ENCODE measurements at regions not wholly inside any gene's neighbourhood (a gene's known extent, or its start where the extent isn't known, plus 50 kb on each side); places are given as distances from the start of the nearest gene placed in this dataset.

DNA sequence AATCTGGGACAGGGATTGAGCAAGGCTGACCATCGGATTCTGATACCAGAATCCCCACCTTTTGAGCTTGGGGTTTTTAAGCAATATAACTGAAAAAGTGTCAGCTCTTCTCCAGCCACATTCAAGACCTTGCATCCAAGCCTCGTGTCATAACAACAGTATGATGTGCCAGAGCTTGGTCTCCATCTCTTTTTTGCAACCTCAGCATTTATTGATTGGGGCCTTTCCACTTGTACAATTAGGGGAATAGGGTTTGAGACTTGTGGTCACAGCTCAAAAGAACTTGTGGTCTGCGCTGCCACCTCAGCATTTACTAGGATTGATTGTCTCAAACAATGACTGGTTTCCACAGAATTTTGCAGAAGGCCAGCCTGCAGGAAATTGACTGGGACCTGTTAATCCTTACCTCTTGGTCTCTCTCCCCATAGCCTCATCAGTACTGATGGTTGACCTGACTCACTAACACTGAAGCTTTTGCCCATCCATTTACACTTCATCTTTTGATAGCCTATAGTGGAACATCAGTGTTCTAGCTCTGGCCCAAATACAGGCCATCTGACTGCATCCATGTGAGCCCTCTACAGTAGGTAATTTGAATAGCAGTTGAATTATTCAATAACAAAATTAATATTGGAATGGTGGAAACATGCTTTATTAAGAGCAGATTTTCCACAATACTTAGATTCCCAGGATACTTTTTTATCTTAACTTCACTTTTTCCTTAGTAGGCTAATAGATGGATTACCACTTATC lies 381.6 kb upstream of the PRR16 start:
- no peaks in the 10 kb centered on the region for H3K4me1 Mint-ChIP-seq (ENCODE audit: low read depth, unreplicated experiment)
- no peaks in the 10 kb centered on the region for H3K9me3 ChIP-seq (ENCODE audit: insufficient read depth, low read depth, low read length)
- H3K4me1 ChIP-seq (ENCODE audit: insufficient read depth, low read length) = no peaks in the 10 kb centered on the region

DNA sequence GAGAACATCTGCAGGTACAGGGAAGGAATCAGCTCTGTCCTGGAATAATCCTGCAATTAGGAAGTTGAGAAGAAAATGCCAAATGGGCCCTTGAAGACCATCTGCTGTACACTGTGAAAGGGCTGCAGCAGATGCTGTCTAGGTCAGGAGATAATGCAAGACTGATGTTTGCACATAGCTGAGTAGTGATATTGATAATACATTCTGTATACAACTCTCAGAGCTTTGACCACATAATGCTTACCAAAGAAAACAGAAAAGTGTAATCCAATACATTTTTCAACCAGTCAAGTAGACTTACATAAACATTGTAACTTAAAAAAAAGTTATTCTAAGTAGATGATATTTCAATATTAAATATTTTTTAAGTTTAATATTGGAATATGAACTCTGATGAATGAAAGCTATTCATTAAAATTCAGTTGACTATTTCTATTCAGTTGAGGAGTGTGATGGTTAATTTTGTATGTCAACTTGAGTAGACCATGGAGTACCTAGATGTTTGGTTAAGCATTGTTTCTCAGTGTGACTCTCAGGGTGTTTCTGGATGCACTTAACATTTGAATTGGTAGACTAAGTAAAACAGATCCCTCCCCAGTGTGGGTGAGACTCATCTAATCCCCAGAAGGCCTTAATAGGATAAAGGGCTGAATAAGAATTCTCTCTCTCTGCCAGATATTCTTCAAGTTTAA lies 380.1 kb upstream of the PRR16 start:
- H3K4me2 ChIP-seq (ENCODE audit: low read length) = no peak overlapping the region
- no peak for TF ChIP-seq EZH2 (IDR thresholded peaks at IDR 0.05; ENCODE audit: insufficient read depth, low read length)
- TF ChIP-seq, protein P1, sequence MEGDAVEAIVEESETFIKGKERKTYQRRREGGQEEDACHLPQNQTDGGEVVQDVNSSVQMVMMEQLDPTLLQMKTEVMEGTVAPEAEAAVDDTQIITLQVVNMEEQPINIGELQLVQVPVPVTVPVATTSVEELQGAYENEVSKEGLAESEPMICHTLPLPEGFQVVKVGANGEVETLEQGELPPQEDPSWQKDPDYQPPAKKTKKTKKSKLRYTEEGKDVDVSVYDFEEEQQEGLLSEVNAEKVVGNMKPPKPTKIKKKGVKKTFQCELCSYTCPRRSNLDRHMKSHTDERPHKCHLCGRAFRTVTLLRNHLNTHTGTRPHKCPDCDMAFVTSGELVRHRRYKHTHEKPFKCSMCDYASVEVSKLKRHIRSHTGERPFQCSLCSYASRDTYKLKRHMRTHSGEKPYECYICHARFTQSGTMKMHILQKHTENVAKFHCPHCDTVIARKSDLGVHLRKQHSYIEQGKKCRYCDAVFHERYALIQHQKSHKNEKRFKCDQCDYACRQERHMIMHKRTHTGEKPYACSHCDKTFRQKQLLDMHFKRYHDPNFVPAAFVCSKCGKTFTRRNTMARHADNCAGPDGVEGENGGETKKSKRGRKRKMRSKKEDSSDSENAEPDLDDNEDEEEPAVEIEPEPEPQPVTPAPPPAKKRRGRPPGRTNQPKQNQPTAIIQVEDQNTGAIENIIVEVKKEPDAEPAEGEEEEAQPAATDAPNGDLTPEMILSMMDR (IDR thresholded peaks at IDR 0.05; ENCODE audit: insufficient read depth, low read depth, low read length) = no peak
- H3K36me3 ChIP-seq (ENCODE audit: insufficient read depth, low read length) = no peaks in the 10 kb centered on the region
- FAIRE-seq (no peak), DNase-seq (ENCODE audit: low read depth) (no peak)
- H2AFZ ChIP-seq (ENCODE audit: low read depth, low read length) = no peak overlapping the region
- H4K20me1 ChIP-seq (ENCODE audit: insufficient read depth, low read length) = no peaks in the 10 kb centered on the region
- H3K4me1 ChIP-seq (ENCODE audit: insufficient read depth, low read length) = no peaks in the 10 kb centered on the region
- no peak overlapping the region for H3K27ac ChIP-seq (ENCODE audit: low read depth, low read length)
- no peak overlapping the region for H3K4me3 ChIP-seq (ENCODE audit: insufficient read depth, low read depth, low read length)
- no peaks in the 10 kb centered on the region for H3K9me3 ChIP-seq (ENCODE audit: insufficient read depth, low read depth, low read length)
- Mint-ChIP-seq H3K4me3 (ENCODE audit: unreplicated experiment) (no peak overlapping the region), H3K9me3 (ENCODE audit: unreplicated experiment) (no peaks in the 10 kb centered on the region), H3K27ac (ENCODE audit: unreplicated experiment) (no peak overlapping the region), H3K27me3 (ENCODE audit: low read depth, unreplicated experiment) (no peaks in the 10 kb centered on the region), H3K36me3 (ENCODE audit: low read depth, unreplicated experiment) (no peaks in the 10 kb centered on the region), H3K4me1 (ENCODE audit: low read depth, unreplicated experiment) (no peaks in the 10 kb centered on the region)
- no peaks in the 10 kb centered on the region for H3K27me3 ChIP-seq (ENCODE audit: insufficient read depth, low read length)
- no peaks in the 10 kb centered on the region for H3K79me2 ChIP-seq (ENCODE audit: insufficient read depth, low read length)
- no peak overlapping the region for H3K9ac ChIP-seq (ENCODE audit: low read length)

More for the DNA sequence above, 381.6 kb upstream of the PRR16 start:
- Mint-ChIP-seq H3K36me3 (ENCODE audit: low read depth, unreplicated experiment) (no peaks in the 10 kb centered on the region), H3K27ac (ENCODE audit: unreplicated experiment) (no peak overlapping the region), H3K27me3 (ENCODE audit: low read depth, unreplicated experiment) (no peaks in the 10 kb centered on the region), H3K4me3 (ENCODE audit: unreplicated experiment) (no peak overlapping the region), H3K9me3 (ENCODE audit: unreplicated experiment) (no peaks in the 10 kb centered on the region)
- Histone ChIP-seq H4K20me1 (ENCODE audit: insufficient read depth, low read length) (no peaks in the 10 kb centered on the region), H3K9ac (ENCODE audit: low read length) (no peak overlapping the region), H3K27me3 (ENCODE audit: insufficient read depth, low read length) (no peaks in the 10 kb centered on the region), H3K4me2 (ENCODE audit: low read length) (no peak overlapping the region), H3K79me2 (ENCODE audit: insufficient read depth, low read length) (no peaks in the 10 kb centered on the region), H3K27ac (ENCODE audit: low read depth, low read length) (no peak overlapping the region), H2AFZ (ENCODE audit: low read depth, low read length) (no peak overlapping the region), H3K36me3 (ENCODE audit: insufficient read depth, low read length) (no peaks in the 10 kb centered on the region), H3K4me3 (ENCODE audit: insufficient read depth, low read depth, low read length) (no peak overlapping the region)
- TF ChIP-seq, protein P1 (IDR thresholded peaks at IDR 0.05; ENCODE audit: insufficient read depth, low read depth, low read length) = no peak
- TF ChIP-seq EZH2 (IDR thresholded peaks at IDR 0.05; ENCODE audit: insufficient read depth, low read length) = no peak
- FAIRE-seq (no peak), DNase-seq (ENCODE audit: low read depth) (no peak)

DNA sequence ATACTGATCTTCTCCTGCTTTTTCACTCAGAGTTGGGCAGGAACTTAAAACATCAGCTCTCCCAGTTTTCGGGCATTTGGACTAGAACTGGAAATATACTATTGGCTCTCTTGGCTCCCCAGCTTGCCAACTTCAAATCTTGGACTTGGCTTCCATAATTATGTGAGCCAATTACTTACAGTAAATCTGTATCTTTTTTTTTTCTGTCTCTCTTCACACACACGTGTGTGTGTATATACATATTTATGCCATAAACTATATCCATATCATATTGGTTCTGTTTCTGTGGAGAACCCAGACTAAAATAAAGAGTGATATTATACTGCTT lies 379.6 kb upstream of the PRR16 start:
- no peaks in the 10 kb centered on the region for H3K27me3 Mint-ChIP-seq (ENCODE audit: low read depth, unreplicated experiment)
- no peaks in the 10 kb centered on the region for H3K9me3 Mint-ChIP-seq (ENCODE audit: unreplicated experiment)
- Histone ChIP-seq H3K4me1 (ENCODE audit: insufficient read depth, low read length) (no peaks in the 10 kb centered on the region), H3K36me3 (ENCODE audit: insufficient read depth, low read length) (no peaks in the 10 kb centered on the region), H3K9me3 (ENCODE audit: insufficient read depth, low read depth, low read length) (no peaks in the 10 kb centered on the region), H4K20me1 (ENCODE audit: insufficient read depth, low read length) (no peaks in the 10 kb centered on the region), H3K79me2 (ENCODE audit: insufficient read depth, low read length) (no peaks in the 10 kb centered on the region), H3K27ac (ENCODE audit: low read depth, low read length) (no peak overlapping the region), H3K4me2 (ENCODE audit: low read length) (no peak overlapping the region), H3K9ac (ENCODE audit: low read length) (no peak overlapping the region), H3K4me3 (ENCODE audit: insufficient read depth, low read depth, low read length) (no peak overlapping the region), H2AFZ (ENCODE audit: low read depth, low read length) (no peak overlapping the region), H3K27me3 (ENCODE audit: insufficient read depth, low read length) (no peaks in the 10 kb centered on the region)
- FAIRE-seq (no peak), DNase-seq (ENCODE audit: low read depth) (no peak)
- no peaks in the 10 kb centered on the region for H3K4me1 Mint-ChIP-seq (ENCODE audit: low read depth, unreplicated experiment)
- no peaks in the 10 kb centered on the region for H3K36me3 Mint-ChIP-seq (ENCODE audit: low read depth, unreplicated experiment)
- no peak for TF ChIP-seq EZH2 (IDR thresholded peaks at IDR 0.05; ENCODE audit: insufficient read depth, low read length)
- TF ChIP-seq, protein P1 (IDR thresholded peaks at IDR 0.05; ENCODE audit: insufficient read depth, low read depth, low read length) = no peak
- H3K27ac Mint-ChIP-seq (ENCODE audit: unreplicated experiment) = no peak overlapping the region
- H3K4me3 Mint-ChIP-seq (ENCODE audit: unreplicated experiment) = no peak overlapping the region
